ENCODE measurements at regions not wholly inside any gene's neighbourhood (a gene's known extent, or its start where the extent isn't known, plus 50 kb on each side); places are given as distances from the start of the nearest gene placed in this dataset.

DNA sequence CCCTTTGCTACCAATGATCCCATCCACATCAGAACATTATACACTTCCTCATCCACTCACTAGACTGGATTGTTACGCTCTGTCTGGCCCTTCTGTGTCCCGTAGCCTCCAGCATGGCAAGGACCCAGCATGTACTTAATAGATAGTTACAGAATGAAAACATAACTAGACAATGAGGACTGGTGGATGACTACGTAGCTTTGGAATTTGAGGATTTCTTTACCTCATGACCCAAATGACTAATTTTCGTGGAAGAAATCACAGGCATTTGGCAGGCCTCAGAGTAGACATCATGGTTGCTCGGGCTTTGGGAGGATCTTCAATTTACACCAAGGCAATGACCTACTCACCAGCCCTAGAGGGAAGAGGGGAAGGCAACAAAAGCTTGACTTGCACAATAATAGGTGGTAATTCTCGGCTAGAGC lies 299.8 kb downstream of the TLE1 start:
- TF ChIP-seq, protein P1, sequence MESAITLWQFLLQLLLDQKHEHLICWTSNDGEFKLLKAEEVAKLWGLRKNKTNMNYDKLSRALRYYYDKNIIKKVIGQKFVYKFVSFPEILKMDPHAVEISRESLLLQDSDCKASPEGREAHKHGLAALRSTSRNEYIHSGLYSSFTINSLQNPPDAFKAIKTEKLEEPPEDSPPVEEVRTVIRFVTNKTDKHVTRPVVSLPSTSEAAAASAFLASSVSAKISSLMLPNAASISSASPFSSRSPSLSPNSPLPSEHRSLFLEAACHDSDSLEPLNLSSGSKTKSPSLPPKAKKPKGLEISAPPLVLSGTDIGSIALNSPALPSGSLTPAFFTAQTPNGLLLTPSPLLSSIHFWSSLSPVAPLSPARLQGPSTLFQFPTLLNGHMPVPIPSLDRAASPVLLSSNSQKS (CRISPR knock-in tag; IDR thresholded peaks at IDR 0.05) = no peak
- TF ChIP-seq CBFA2T3 (IDR thresholded peaks at IDR 0.05) (no peak), PML (IDR thresholded peaks at IDR 0.05; ENCODE audit: low read length) (no peak), PYGO2 (tag; IDR thresholded peaks at IDR 0.05) (no peak), RBM34 (IDR thresholded peaks at IDR 0.05; ENCODE audit: borderline replicate concordance, insufficient read depth, low read length) (no peak), WHSC1 (IDR thresholded peaks at IDR 0.05; ENCODE audit: low read length) (no peak), YY1 (IDR thresholded peaks at IDR 0.05; ENCODE audit: borderline replicate concordance in 1 of 3, control insufficient read depth in 1 of 3, extremely low read depth in 1 of 3, insufficient read depth in 3 of 3, insufficient read length in 1 of 3, insufficient replicate concordance in 2 of 3, low read depth in 1 of 3, low read length in 2 of 3) (no peak)
- TF ChIP-seq, protein P2, sequence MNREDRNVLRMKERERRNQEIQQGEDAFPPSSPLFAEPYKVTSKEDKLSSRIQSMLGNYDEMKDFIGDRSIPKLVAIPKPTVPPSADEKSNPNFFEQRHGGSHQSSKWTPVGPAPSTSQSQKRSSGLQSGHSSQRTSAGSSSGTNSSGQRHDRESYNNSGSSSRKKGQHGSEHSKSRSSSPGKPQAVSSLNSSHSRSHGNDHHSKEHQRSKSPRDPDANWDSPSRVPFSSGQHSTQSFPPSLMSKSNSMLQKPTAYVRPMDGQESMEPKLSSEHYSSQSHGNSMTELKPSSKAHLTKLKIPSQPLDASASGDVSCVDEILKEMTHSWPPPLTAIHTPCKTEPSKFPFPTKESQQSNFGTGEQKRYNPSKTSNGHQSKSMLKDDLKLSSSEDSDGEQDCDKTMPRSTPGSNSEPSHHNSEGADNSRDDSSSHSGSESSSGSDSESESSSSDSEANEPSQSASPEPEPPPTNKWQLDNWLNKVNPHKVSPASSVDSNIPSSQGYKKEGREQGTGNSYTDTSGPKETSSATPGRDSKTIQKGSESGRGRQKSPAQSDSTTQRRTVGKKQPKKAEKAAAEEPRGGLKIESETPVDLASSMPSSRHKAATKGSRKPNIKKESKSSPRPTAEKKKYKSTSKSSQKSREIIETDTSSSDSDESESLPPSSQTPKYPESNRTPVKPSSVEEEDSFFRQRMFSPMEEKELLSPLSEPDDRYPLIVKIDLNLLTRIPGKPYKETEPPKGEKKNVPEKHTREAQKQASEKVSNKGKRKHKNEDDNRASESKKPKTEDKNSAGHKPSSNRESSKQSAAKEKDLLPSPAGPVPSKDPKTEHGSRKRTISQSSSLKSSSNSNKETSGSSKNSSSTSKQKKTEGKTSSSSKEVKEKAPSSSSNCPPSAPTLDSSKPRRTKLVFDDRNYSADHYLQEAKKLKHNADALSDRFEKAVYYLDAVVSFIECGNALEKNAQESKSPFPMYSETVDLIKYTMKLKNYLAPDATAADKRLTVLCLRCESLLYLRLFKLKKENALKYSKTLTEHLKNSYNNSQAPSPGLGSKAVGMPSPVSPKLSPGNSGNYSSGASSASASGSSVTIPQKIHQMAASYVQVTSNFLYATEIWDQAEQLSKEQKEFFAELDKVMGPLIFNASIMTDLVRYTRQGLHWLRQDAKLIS (CRISPR knock-in tag; IDR thresholded peaks at IDR 0.05) = no peak
- TF ChIP-seq, protein P3, sequence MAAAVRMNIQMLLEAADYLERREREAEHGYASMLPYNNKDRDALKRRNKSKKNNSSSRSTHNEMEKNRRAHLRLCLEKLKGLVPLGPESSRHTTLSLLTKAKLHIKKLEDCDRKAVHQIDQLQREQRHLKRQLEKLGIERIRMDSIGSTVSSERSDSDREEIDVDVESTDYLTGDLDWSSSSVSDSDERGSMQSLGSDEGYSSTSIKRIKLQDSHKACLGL (CRISPR knock-in tag; IDR thresholded peaks at IDR 0.05; ENCODE audit: borderline replicate concordance, poor library complexity, severe bottlenecking) = no peak
- TF ChIP-seq, protein P4, sequence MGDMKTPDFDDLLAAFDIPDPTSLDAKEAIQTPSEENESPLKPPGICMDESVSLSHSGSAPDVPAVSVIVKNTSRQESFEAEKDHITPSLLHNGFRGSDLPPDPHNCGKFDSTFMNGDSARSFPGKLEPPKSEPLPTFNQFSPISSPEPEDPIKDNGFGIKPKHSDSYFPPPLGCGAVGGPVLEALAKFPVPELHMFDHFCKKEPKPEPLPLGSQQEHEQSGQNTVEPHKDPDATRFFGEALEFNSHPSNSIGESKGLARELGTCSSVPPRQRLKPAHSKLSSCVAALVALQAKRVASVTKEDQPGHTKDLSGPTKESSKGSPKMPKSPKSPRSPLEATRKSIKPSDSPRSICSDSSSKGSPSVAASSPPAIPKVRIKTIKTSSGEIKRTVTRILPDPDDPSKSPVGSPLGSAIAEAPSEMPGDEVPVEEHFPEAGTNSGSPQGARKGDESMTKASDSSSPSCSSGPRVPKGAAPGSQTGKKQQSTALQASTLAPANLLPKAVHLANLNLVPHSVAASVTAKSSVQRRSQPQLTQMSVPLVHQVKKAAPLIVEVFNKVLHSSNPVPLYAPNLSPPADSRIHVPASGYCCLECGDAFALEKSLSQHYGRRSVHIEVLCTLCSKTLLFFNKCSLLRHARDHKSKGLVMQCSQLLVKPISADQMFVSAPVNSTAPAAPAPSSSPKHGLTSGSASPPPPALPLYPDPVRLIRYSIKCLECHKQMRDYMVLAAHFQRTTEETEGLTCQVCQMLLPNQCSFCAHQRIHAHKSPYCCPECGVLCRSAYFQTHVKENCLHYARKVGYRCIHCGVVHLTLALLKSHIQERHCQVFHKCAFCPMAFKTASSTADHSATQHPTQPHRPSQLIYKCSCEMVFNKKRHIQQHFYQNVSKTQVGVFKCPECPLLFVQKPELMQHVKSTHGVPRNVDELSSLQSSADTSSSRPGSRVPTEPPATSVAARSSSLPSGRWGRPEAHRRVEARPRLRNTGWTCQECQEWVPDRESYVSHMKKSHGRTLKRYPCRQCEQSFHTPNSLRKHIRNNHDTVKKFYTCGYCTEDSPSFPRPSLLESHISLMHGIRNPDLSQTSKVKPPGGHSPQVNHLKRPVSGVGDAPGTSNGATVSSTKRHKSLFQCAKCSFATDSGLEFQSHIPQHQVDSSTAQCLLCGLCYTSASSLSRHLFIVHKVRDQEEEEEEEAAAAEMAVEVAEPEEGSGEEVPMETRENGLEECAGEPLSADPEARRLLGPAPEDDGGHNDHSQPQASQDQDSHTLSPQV (IDR thresholded peaks at IDR 0.05) = no peak
- TF ChIP-seq, protein P5, sequence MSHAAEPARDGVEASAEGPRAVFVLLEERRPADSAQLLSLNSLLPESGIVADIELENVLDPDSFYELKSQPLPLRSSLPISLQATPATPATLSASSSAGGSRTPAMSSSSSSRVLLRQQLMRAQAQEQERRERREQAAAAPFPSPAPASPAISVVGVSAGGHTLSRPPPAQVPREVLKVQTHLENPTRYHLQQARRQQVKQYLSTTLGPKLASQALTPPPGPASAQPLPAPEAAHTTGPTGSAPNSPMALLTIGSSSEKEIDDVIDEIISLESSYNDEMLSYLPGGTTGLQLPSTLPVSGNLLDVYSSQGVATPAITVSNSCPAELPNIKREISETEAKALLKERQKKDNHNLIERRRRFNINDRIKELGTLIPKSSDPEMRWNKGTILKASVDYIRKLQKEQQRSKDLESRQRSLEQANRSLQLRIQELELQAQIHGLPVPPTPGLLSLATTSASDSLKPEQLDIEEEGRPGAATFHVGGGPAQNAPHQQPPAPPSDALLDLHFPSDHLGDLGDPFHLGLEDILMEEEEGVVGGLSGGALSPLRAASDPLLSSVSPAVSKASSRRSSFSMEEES (CRISPR knock-in tag; IDR thresholded peaks at IDR 0.05) = no peak
- WGBS (ENCODE audit: insufficient coverage, low coverage, missing lambda C conversion rate) = 4% methylated on average over 3 of the region's 6 CpGs

More for the DNA sequence above, 299.8 kb downstream of the TLE1 start:
- FAIRE-seq (no peak), DNase-seq (ENCODE audit: extremely low read depth in 1 of 4, low spot score in 3 of 4) (no peak), ATAC-seq (no peak)
- no TSS peak for BruUV-seq (replicated peaks)
- CTCF ChIA-PET (ENCODE audit: low intra/inter-chr PET ratio) = no interaction called here
- Histone ChIP-seq H4K20me1 (replicated peaks; ENCODE audit: control insufficient read depth, insufficient read depth, low read length) (no peaks in the 10 kb centered on the region), H3K4me2 (ENCODE audit: insufficient read depth, low read length) (no peak overlapping the region), H3K9me1 (ENCODE audit: control insufficient read depth, insufficient read depth, low read length) (no peaks in the 10 kb centered on the region), H3K9ac (ENCODE audit: insufficient read depth in 1 of 2, low read depth in 2 of 2, low read length in 2 of 2) (no peak overlapping the region), H2AFZ (ENCODE audit: low read depth, low read length) (no peak overlapping the region), H3K79me2 (ENCODE audit: control insufficient read depth, insufficient read depth, low read length) (no peaks in the 10 kb centered on the region), H3K27me3 (ENCODE audit: control insufficient read depth in 2 of 2, insufficient read depth in 2 of 2, low read length in 2 of 2) (no peaks in the 10 kb centered on the region), H3K4me3 (no peak overlapping the region), H3K4me1 (replicated peaks in 1 of 2; ENCODE audit: control insufficient read depth in 2 of 2, insufficient read depth in 2 of 2, low read length in 2 of 2) (no peaks in the 10 kb centered on the region), H3K36me3 (ENCODE audit: control insufficient read depth, insufficient read depth, low read length) (no peaks in the 10 kb centered on the region), H3K27ac (ENCODE audit: extremely low read depth, low read depth, low read length) (no peak overlapping the region), H3K9me3 (replicated peaks; ENCODE audit: control insufficient read depth, insufficient read depth, low read depth, low read length) (no peaks in the 10 kb centered on the region)
- intact Hi-C loops (cut with micrococcal nuclease) (no loop called here), in situ Hi-C loops (cut with MboI) (no loop called here)
- POLR2A ChIA-PET = no interaction called here
